ENCODE measurements at regions not wholly inside any gene's neighbourhood (a gene's known extent, or its start where the extent isn't known, plus 50 kb on each side); places are given as distances from the start of the nearest gene placed in this dataset.

DNA sequence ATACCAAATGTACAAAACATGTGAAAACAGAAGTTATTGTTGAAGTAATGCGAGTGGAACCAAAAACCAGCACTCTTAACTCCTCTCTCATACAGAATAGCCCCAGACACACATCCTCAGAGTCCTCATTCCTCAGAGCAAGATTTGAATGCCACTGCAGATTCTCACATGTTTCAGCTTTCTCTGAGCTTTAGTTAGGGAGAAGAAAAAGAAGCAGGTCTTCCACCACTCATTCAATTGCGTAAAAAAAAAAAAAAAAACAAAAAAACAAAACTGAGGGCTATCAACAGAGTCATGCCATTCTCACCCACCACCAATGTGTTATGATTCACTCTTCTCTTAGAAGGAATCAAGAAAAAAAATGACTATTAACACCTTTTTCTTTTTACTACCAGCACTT, 287.7 kb downstream of the IPMK start:
- intact Hi-C loops (cut with DNase I; ENCODE audit: low total_unique reads) = no loop called here
- H3K36me3 ChIP-seq = no peaks in the 10 kb centered on the region
- WGBS, 5 donors = 86 to 96% (median 92%) methylated on average over 2 of the region's 2 CpGs

DNA sequence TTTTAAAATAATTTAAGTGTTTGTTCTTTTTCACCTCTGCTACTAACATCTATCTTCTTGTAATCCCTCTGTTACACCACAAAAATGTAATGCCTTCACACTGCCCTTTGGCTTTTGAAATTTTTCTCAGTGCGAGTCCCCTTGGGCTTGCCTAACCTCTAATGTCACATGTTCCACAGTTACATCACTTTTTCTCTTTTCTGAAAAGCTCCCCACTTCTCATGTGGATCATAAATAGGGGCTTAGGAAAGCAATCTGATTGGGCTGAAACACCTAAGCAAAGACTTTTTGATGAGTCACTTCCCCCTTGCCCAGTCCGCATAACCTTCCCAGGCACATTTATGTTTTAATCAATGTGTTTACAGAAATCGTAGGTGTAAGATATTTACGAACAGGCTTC, 288.2 kb downstream of the IPMK start:
- WGBS, 5 donors = 72 to 84% (median 75%) methylated on average over 4 of the region's 4 CpGs
- H3K9me3 ChIP-seq = no peaks in the 10 kb centered on the region
- TF ChIP-seq CTCF (IDR thresholded peaks at IDR 0.05) (no peak), POLR2AphosphoS5 (IDR thresholded peaks at IDR 0.05) (no peak)
- no peak overlapping the region for H3K27ac ChIP-seq
- no peaks in the 10 kb centered on the region for H3K36me3 ChIP-seq
- H3K4me1 ChIP-seq = no peaks in the 10 kb centered on the region
- intact Hi-C loops (cut with DNase I; ENCODE audit: low total_unique reads) = no loop called here
- no peak for DNase-seq
- H3K4me3 ChIP-seq = no peak overlapping the region
- no peaks in the 10 kb centered on the region for H3K27me3 ChIP-seq

More for the DNA sequence above, 287.7 kb downstream of the IPMK start:
- no peak for TF ChIP-seq CTCF (IDR thresholded peaks at IDR 0.05)
- no peak for TF ChIP-seq POLR2A (IDR thresholded peaks at IDR 0.05)
- no peak for TF ChIP-seq EP300 (IDR thresholded peaks at IDR 0.05)
- TF ChIP-seq POLR2AphosphoS5 (IDR thresholded peaks at IDR 0.05) = no peak
- no peak for DNase-seq
- Histone ChIP-seq H3K27me3 (no peaks in the 10 kb centered on the region), H3K4me3 (no peak overlapping the region), H3K4me1 (no peaks in the 10 kb centered on the region), H3K27ac (no peak overlapping the region), H3K9me3 (no peaks in the 10 kb centered on the region)

- H3K36me3 ChIP-seq = no peaks in the 10 kb centered on the region
- H3K4me1 ChIP-seq = no peaks in the 10 kb centered on the region
- WGBS, 5 donors = 62 to 73% (median 68%) methylated on average over 1 of the region's 1 CpG
- no peaks in the 10 kb centered on the region for H3K27me3 ChIP-seq
- H3K27ac ChIP-seq = no peak overlapping the region
- no peak overlapping the region for H3K4me3 ChIP-seq
- intact Hi-C loops (cut with DNase I; ENCODE audit: low total_unique reads) = no loop called here
- DNase-seq = no peak
- TF ChIP-seq CTCF (IDR thresholded peaks at IDR 0.05) (no peak), EP300 (IDR thresholded peaks at IDR 0.05) (no peak), POLR2A (IDR thresholded peaks at IDR 0.05) (no peak), POLR2AphosphoS5 (IDR thresholded peaks at IDR 0.05) (no peak)
- H3K9me3 ChIP-seq = no peaks in the 10 kb centered on the region
Observed at GRCh38 chr10:57977262-57977661, 290.4 kb downstream of the IPMK start.

- WGBS, 5 donors = 41 to 52% (median 45%) methylated on average over 1 of the region's 1 CpG
- no peaks in the 10 kb centered on the region for H3K4me1 ChIP-seq
- no peaks in the 10 kb centered on the region for H3K27me3 ChIP-seq
- H3K27ac ChIP-seq = no peak overlapping the region
- TF ChIP-seq EP300 (IDR thresholded peaks at IDR 0.05) (no peak), CTCF (IDR thresholded peaks at IDR 0.05) (no peak), POLR2A (IDR thresholded peaks at IDR 0.05) (no peak), POLR2AphosphoS5 (IDR thresholded peaks at IDR 0.05) (no peak)
- no peak for DNase-seq
- H3K9me3 ChIP-seq = no peaks in the 10 kb centered on the region
- H3K36me3 ChIP-seq = no peaks in the 10 kb centered on the region
- intact Hi-C loops (cut with DNase I; ENCODE audit: low total_unique reads) = no loop called here
- no peak overlapping the region for H3K4me3 ChIP-seq
Observed at GRCh38 chr10:57973451-57973850, 294.2 kb downstream of the IPMK start.

Data from stomach (tissue), 8 donors.